ENCODE measurements at regions not wholly inside any gene's neighbourhood (a gene's known extent, or its start where the extent isn't known, plus 50 kb on each side); places are given as distances from the start of the nearest gene placed in this dataset.

- H3K9me3 ChIP-seq, result no peaks in the 10 kb centered on the region
- Mint-ChIP-seq H3K9me3 (ENCODE audit: unreplicated experiment) (no peaks in the 10 kb centered on the region), H3K27me3 (ENCODE audit: insufficient read depth, unreplicated experiment) (no peaks in the 10 kb centered on the region), H3K4me3 (ENCODE audit: unreplicated experiment) (no peak overlapping the region), H3K4me1 (ENCODE audit: low read depth, unreplicated experiment) (peaks cover 6% of the 10 kb centered on the region), H3K36me3 (ENCODE audit: insufficient read depth, unreplicated experiment) (no peaks in the 10 kb centered on the region), H3K27ac (ENCODE audit: unreplicated experiment) (no peak overlapping the region)
- BruUV-seq (replicated peaks), result no TSS peak
- DNase-seq, result no peak
- H3K4me1 ChIP-seq, result peaks cover 13% of the 10 kb centered on the region; the same call in 1 of the 2 replicates
- no peaks in the 10 kb centered on the region for H3K36me3 ChIP-seq (ENCODE audit: control insufficient read depth, insufficient read depth, low read length)
- no peaks in the 10 kb centered on the region for H3K27me3 ChIP-seq (replicated peaks; ENCODE audit: control insufficient read depth, insufficient read depth, low read length)
- ChIA-PET CTCF (no interaction called here), POLR2A (no interaction called here)
- TF ChIP-seq CTCF (IDR thresholded peaks at IDR 0.05; ENCODE audit: insufficient read depth in 1 of 2, low read depth in 1 of 2, low read length in 1 of 2, severe bottlenecking in 1 of 2, unreplicated experiment in 1 of 2), result no peak
- intact Hi-C loops (cut with micrococcal nuclease; ENCODE audit: unreplicated experiment), result no loop called here
- no peak overlapping the region for H3K4me3 ChIP-seq (ENCODE audit: low read depth, low read length)
These were observed 274.3 kb downstream of the JRKL start for GRCh38 chr11:96664110-96664509.

GRCh38 chr11:96680211-96681018 lies 290.6 kb downstream of the JRKL start:
- Histone ChIP-seq H3K9me3 (no peaks in the 10 kb centered on the region), H3K36me3 (ENCODE audit: control insufficient read depth, insufficient read depth, low read length) (no peaks in the 10 kb centered on the region), H3K4me3 (ENCODE audit: low read depth, low read length) (no peak overlapping the region), H3K27me3 (replicated peaks; ENCODE audit: control insufficient read depth, insufficient read depth, low read length) (no peaks in the 10 kb centered on the region), H3K4me1 (0 out of 2 replicates have a peak, but pooled peaks cover 4% of the 10 kb centered on the region)
- intact Hi-C loops (cut with micrococcal nuclease; ENCODE audit: unreplicated experiment), result no loop called here
- Mint-ChIP-seq H3K9me3 (ENCODE audit: unreplicated experiment) (no peaks in the 10 kb centered on the region), H3K4me1 (ENCODE audit: low read depth, unreplicated experiment) (no peaks in the 10 kb centered on the region), H3K4me3 (ENCODE audit: unreplicated experiment) (no peak overlapping the region), H3K27me3 (ENCODE audit: insufficient read depth, unreplicated experiment) (no peaks in the 10 kb centered on the region), H3K36me3 (ENCODE audit: insufficient read depth, unreplicated experiment) (no peaks in the 10 kb centered on the region), H3K27ac (ENCODE audit: unreplicated experiment) (no peak overlapping the region)
- ChIA-PET POLR2A (no interaction called here), CTCF (interaction anchor here (2.0 kb wide), 1 partner anchor 216 kb away, joined by 15 read pairs; no protein-coding TSS in a partner anchor)
- no TSS peak for BruUV-seq (replicated peaks)
- DNase-seq, result no peak
- TF ChIP-seq CTCF (IDR thresholded peaks at IDR 0.05; ENCODE audit: insufficient read depth in 1 of 2, low read depth in 1 of 2, low read length in 1 of 2, severe bottlenecking in 1 of 2, unreplicated experiment in 1 of 2), result no peak

- DNase-seq, result no peak
- no peaks in the 10 kb centered on the region for H3K36me3 Mint-ChIP-seq (ENCODE audit: insufficient read depth, unreplicated experiment)
- intact Hi-C loops (cut with micrococcal nuclease; ENCODE audit: unreplicated experiment), result no loop called here
- Histone ChIP-seq H3K4me1 (0 out of 2 replicates have a peak, but pooled peaks cover 4% of the 10 kb centered on the region), H3K4me3 (ENCODE audit: low read depth, low read length) (no peak overlapping the region), H3K36me3 (ENCODE audit: control insufficient read depth, insufficient read depth, low read length) (no peaks in the 10 kb centered on the region), H3K27me3 (replicated peaks; ENCODE audit: control insufficient read depth, insufficient read depth, low read length) (no peaks in the 10 kb centered on the region), H3K9me3 (no peaks in the 10 kb centered on the region)
- BruUV-seq (replicated peaks), result no TSS peak
- POLR2A ChIA-PET, result no interaction called here
- CTCF ChIA-PET, result interaction anchor here (2.0 kb wide), 1 partner anchor 217 kb away, joined by 15 read pairs; no protein-coding TSS in a partner anchor
- H3K4me1 Mint-ChIP-seq (ENCODE audit: low read depth, unreplicated experiment), result no peaks in the 10 kb centered on the region
- H3K4me3 Mint-ChIP-seq (ENCODE audit: unreplicated experiment), result no peak overlapping the region
- no peaks in the 10 kb centered on the region for H3K9me3 Mint-ChIP-seq (ENCODE audit: unreplicated experiment)
- TF ChIP-seq CTCF (IDR thresholded peaks at IDR 0.05; ENCODE audit: insufficient read depth in 1 of 2, low read depth in 1 of 2, low read length in 1 of 2, severe bottlenecking in 1 of 2, unreplicated experiment in 1 of 2), result no peak
- no peak overlapping the region for H3K27ac Mint-ChIP-seq (ENCODE audit: unreplicated experiment)
- no peaks in the 10 kb centered on the region for H3K27me3 Mint-ChIP-seq (ENCODE audit: insufficient read depth, unreplicated experiment)
These were observed 291.4 kb downstream of the JRKL start for GRCh38 chr11:96681019-96681716.
